GM18867 (cell line): ENCODE measurements at regions not wholly inside any gene's neighbourhood (a gene's known extent, or its start where the extent isn't known, plus 50 kb on each side); places are given as distances from the start of the nearest gene placed in this dataset.
"Not testable (repeated sequence)": the region's sequence is repeated elsewhere in the genome, so short reads cannot be mapped to it uniquely, and the experiment has no call there.

ENCODE experiments used
- ATAC-seq: cut with Tn5 transposase; IDR thresholded peaks from one replicate; pipeline ENCODE4 v1.9.1; 2021; ENCODE audit warnings: mild to moderate bottlenecking, moderate library complexity; ENCODE audit not compliant: unreplicated experiment

GRCh38 chr13:60805640-60806039, 408.6 kb downstream of the TDRD3 start:
- ATAC-seq, result not testable (repeated sequence)

GRCh38 chr13:60798503-60798902, 401.5 kb downstream of the TDRD3 start:
- ATAC-seq, result no peak

- no peak for ATAC-seq
Measured at GRCh38 chr13:60797112-60797511, 400.1 kb downstream of the TDRD3 start.

GRCh38 chr13:60794751-60795150, 397.7 kb downstream of the TDRD3 start:
- ATAC-seq, result no peak

GRCh38 chr13:60790620-60791019, 393.6 kb downstream of the TDRD3 start:
- ATAC-seq, result no peak

GRCh38 chr13:60788156-60788829, 391.3 kb downstream of the TDRD3 start:
- no peak for ATAC-seq

GRCh38 chr13:60787083-60787482, 390.1 kb downstream of the TDRD3 start:
- no peak for ATAC-seq

- ATAC-seq, result no peak
Measured at GRCh38 chr13:60772726-60773125, 375.7 kb downstream of the TDRD3 start.

- no peak for ATAC-seq
Measured at GRCh38 chr13:60765700-60766411, 368.8 kb downstream of the TDRD3 start.

GRCh38 chr13:60759499-60759898, 362.5 kb downstream of the TDRD3 start:
- no peak for ATAC-seq

GRCh38 chr13:60758637-60759036, 361.6 kb downstream of the TDRD3 start:
- ATAC-seq, result no peak

- no peak for ATAC-seq
Measured at GRCh38 chr13:60757501-60758215, 360.6 kb downstream of the TDRD3 start.

GRCh38 chr13:60756306-60756705, 359.3 kb downstream of the TDRD3 start:
- ATAC-seq, result no peak

- no peak for ATAC-seq
Measured at GRCh38 chr13:60755380-60756163, 358.6 kb downstream of the TDRD3 start.

GRCh38 chr13:60754211-60755090, 357.4 kb downstream of the TDRD3 start:
- ATAC-seq, result no peak

GRCh38 chr13:60753641-60754040, 356.6 kb downstream of the TDRD3 start:
- ATAC-seq, result no peak

GRCh38 chr13:60745343-60745742, 348.3 kb downstream of the TDRD3 start:
- ATAC-seq, result no peak

GRCh38 chr13:60733933-60734332, 336.9 kb downstream of the TDRD3 start:
- no peak for ATAC-seq

GRCh38 chr13:60727140-60727539, 330.1 kb downstream of the TDRD3 start:
- no peak for ATAC-seq

GRCh38 chr13:60721063-60721462, 324.0 kb downstream of the TDRD3 start:
- ATAC-seq, result no peak
